ENCODE measurements at regions not wholly inside any gene's neighbourhood (a gene's known extent, or its start where the extent isn't known, plus 50 kb on each side); places are given as distances from the start of the nearest gene placed in this dataset.

- H3F3A ChIP-seq (ENCODE audit: insufficient read depth, low read length) = no peaks in the 10 kb centered on the region
- no peak overlapping the region for H3K4me3 ChIP-seq (ENCODE audit: low read length)
- TF ChIP-seq EZH2 (optimal IDR thresholded peaks at IDR 0.05; ENCODE audit: low read depth, low read length) = no peak
- no peak for TF ChIP-seq EZH2phosphoT487 (IDR thresholded peaks at IDR 0.05; ENCODE audit: low read length)
- no peak for TF ChIP-seq CTCF (IDR thresholded peaks at IDR 0.05; ENCODE audit: low read length)
- H3K27me3 ChIP-seq (replicated peaks; ENCODE audit: insufficient read depth, low read length) = no peaks in the 10 kb centered on the region
- no peak for DNase-seq
- no peaks in the 10 kb centered on the region for H3K4me1 ChIP-seq (ENCODE audit: low read length)
- no peak overlapping the region for H3K27ac ChIP-seq (ENCODE audit: low read length)
- no peaks in the 10 kb centered on the region for H4K20me1 ChIP-seq (ENCODE audit: insufficient read depth, low read length)
- no peaks in the 10 kb centered on the region for H3K9me3 ChIP-seq (replicated peaks; ENCODE audit: insufficient read depth, low read length)
- H2AFZ ChIP-seq (ENCODE audit: low read length) = no peak overlapping the region
- no peaks in the 10 kb centered on the region for H3K9me2 ChIP-seq (replicated peaks; ENCODE audit: insufficient read depth, low read length)
- H3K4me2 ChIP-seq (ENCODE audit: low read depth, low read length) = no peak overlapping the region
- no peaks in the 10 kb centered on the region for H3K36me3 ChIP-seq (replicated peaks; ENCODE audit: insufficient read depth, low read length)
- no peaks in the 10 kb centered on the region for H3K79me2 ChIP-seq (ENCODE audit: low read length)
- H3K9ac ChIP-seq (ENCODE audit: low read length) = no peak overlapping the region
Observed at GRCh38 chr2:8260213-8260612, 421.6 kb upstream of the ID2 start.

GRCh38 chr2:8263901-8264300 is 418.0 kb upstream of the ID2 start:
- no peak overlapping the region for H3K9ac ChIP-seq (ENCODE audit: low read length)
- H3K36me3 ChIP-seq (replicated peaks; ENCODE audit: insufficient read depth, low read length) = no peaks in the 10 kb centered on the region
- H3K79me2 ChIP-seq (ENCODE audit: low read length) = no peaks in the 10 kb centered on the region
- no peaks in the 10 kb centered on the region for H3K4me1 ChIP-seq (ENCODE audit: low read length)
- H3K27ac ChIP-seq (ENCODE audit: low read length) = no peak overlapping the region
- no peak overlapping the region for H2AFZ ChIP-seq (ENCODE audit: low read length)
- H3K4me3 ChIP-seq (ENCODE audit: low read length) = no peak overlapping the region
- H3K9me2 ChIP-seq (replicated peaks; ENCODE audit: insufficient read depth, low read length) = no peaks in the 10 kb centered on the region
- H3K4me2 ChIP-seq (ENCODE audit: low read depth, low read length) = no peak overlapping the region
- H4K20me1 ChIP-seq (ENCODE audit: insufficient read depth, low read length) = no peaks in the 10 kb centered on the region
- TF ChIP-seq CTCF (IDR thresholded peaks at IDR 0.05; ENCODE audit: low read length) (no peak), EZH2phosphoT487 (IDR thresholded peaks at IDR 0.05; ENCODE audit: low read length) (no peak), EZH2 (optimal IDR thresholded peaks at IDR 0.05; ENCODE audit: low read depth, low read length) (no peak)
- H3F3A ChIP-seq (ENCODE audit: insufficient read depth, low read length) = no peaks in the 10 kb centered on the region
- H3K27me3 ChIP-seq (replicated peaks; ENCODE audit: insufficient read depth, low read length) = no peaks in the 10 kb centered on the region
- DNase-seq = no peak
- no peaks in the 10 kb centered on the region for H3K9me3 ChIP-seq (replicated peaks; ENCODE audit: insufficient read depth, low read length)

DNA sequence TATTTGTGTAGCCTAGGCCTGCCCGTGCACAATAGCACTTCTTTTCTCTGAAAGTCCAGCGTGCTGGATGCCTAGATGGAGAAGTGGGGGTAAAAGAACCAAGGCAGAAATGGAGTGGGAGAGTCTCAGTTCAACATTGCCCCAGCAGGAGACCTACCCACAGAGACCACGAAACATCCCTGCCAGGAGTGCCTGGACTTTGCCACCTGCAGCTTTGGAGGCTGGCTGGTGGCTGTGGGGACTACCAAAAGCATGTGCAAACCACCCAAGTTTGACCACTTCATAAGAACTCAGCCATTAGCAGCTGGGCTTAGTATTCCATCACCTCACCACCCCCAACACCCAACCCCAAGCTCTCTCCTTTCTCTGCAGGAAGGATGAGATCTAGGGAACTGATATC is 416.9 kb upstream of the ID2 start:
- no peak overlapping the region for H3K4me2 ChIP-seq (ENCODE audit: low read depth, low read length)
- H3F3A ChIP-seq (ENCODE audit: insufficient read depth, low read length) = no peaks in the 10 kb centered on the region
- H3K4me3 ChIP-seq (ENCODE audit: low read length) = no peak overlapping the region
- H4K20me1 ChIP-seq (ENCODE audit: insufficient read depth, low read length) = no peaks in the 10 kb centered on the region
- no peaks in the 10 kb centered on the region for H3K4me1 ChIP-seq (ENCODE audit: low read length)
- no peak for TF ChIP-seq EZH2 (optimal IDR thresholded peaks at IDR 0.05; ENCODE audit: low read depth, low read length)
- TF ChIP-seq CTCF (IDR thresholded peaks at IDR 0.05; ENCODE audit: low read length) = no peak
- no peak for TF ChIP-seq EZH2phosphoT487 (IDR thresholded peaks at IDR 0.05; ENCODE audit: low read length)
- no peak overlapping the region for H2AFZ ChIP-seq (ENCODE audit: low read length)
- H3K9ac ChIP-seq (ENCODE audit: low read length) = no peak overlapping the region
- H3K79me2 ChIP-seq (ENCODE audit: low read length) = no peaks in the 10 kb centered on the region
- no peak for DNase-seq
- H3K9me2 ChIP-seq (replicated peaks; ENCODE audit: insufficient read depth, low read length) = no peaks in the 10 kb centered on the region
- H3K36me3 ChIP-seq (replicated peaks; ENCODE audit: insufficient read depth, low read length) = no peaks in the 10 kb centered on the region
- no peaks in the 10 kb centered on the region for H3K27me3 ChIP-seq (replicated peaks; ENCODE audit: insufficient read depth, low read length)
- no peak overlapping the region for H3K27ac ChIP-seq (ENCODE audit: low read length)
- H3K9me3 ChIP-seq (replicated peaks; ENCODE audit: insufficient read depth, low read length) = no peaks in the 10 kb centered on the region
